Caco-2 (cell line): ENCODE measurements at regions not wholly inside any gene's neighbourhood (a gene's known extent, or its start where the extent isn't known, plus 50 kb on each side); places are given as distances from the start of the nearest gene placed in this dataset.

ENCODE experiments used
- BruUV-seq: library from RNA; stranded (reverse); fragments of 400-500 nt; replicated peaks from 2 replicates; lab custom pipeline; 2021; lab: Mats Ljungman, UMichigan
- CTCF ChIA-PET: fragments of 300-600 bp; sonication (Branson Sonifier 250); formaldehyde crosslinking; loops from one replicate; lab custom pipeline; 2022; ENCODE audit warnings: antibody characterized with exemption; lab: Charles Lee
- POLR2A ChIA-PET: fragments of 300-600 bp; sonication (Branson Sonifier 250); formaldehyde crosslinking; loops from one replicate; lab custom pipeline; 2022; ENCODE audit warnings: antibody characterized with exemption; lab: Charles Lee
- DNase-seq, 2 experiments: peaks; one replicate each; pipeline versions ENCODE4 v3.0.0 to v3.0.0-alpha.2; 2020 to 2022
- H3K27me3 ChIP-seq: replicated peaks from 2 replicates; pipeline ENCODE4 v1.6.0; 2011; ENCODE audit warnings: low read length; ENCODE audit not compliant: control insufficient read depth, insufficient read depth
- H3K36me3 ChIP-seq: 2 replicates; pipeline ENCODE4 v1.5.1; 2011; ENCODE audit warnings: low read length; ENCODE audit not compliant: control insufficient read depth, insufficient read depth
- H3K4me1 ChIP-seq: fragments of 250-450 bp; sonication (Bioruptor Pico); 2 replicates; pipeline ENCODE4 v1.5.1; 2020; ENCODE audit warnings: mild to moderate bottlenecking
- H3K4me3 ChIP-seq: 2 replicates; pipeline ENCODE4 v1.5.1; 2011; ENCODE audit warnings: low read depth, mild to moderate bottlenecking, control low read depth, low read length
- H3K9me3 ChIP-seq: fragments of 250-450 bp; sonication (Bioruptor Pico); 2 replicates; pipeline ENCODE4 v1.5.1; 2020; ENCODE audit warnings: mild to moderate bottlenecking, moderate library complexity
- H3K27ac Mint-ChIP-seq: one replicate; pipeline ENCODE4 v1.8.0; 2022; ENCODE audit warnings: mixed read lengths; ENCODE audit not compliant: unreplicated experiment
- H3K27me3 Mint-ChIP-seq: one replicate; pipeline ENCODE4 v1.8.0; 2022; ENCODE audit warnings: mixed read lengths; ENCODE audit not compliant: insufficient read depth, unreplicated experiment
- H3K36me3 Mint-ChIP-seq: one replicate; pipeline ENCODE4 v1.8.0; 2022; ENCODE audit warnings: mild to moderate bottlenecking, mixed read lengths; ENCODE audit not compliant: insufficient read depth, unreplicated experiment
- H3K4me1 Mint-ChIP-seq: one replicate; pipeline ENCODE4 v1.8.0; 2022; ENCODE audit warnings: low read depth, mixed read lengths; ENCODE audit not compliant: unreplicated experiment
- H3K4me3 Mint-ChIP-seq: one replicate; pipeline ENCODE4 v1.8.0; 2022; ENCODE audit warnings: mild to moderate bottlenecking, moderate library complexity, mixed read lengths; ENCODE audit not compliant: unreplicated experiment
- H3K9me3 Mint-ChIP-seq: one replicate; pipeline ENCODE4 v1.8.0; 2022; ENCODE audit warnings: mixed read lengths; ENCODE audit not compliant: unreplicated experiment
- CTCF ChIP-seq, 2 experiments: fragments of 200-600 bp in 1 of 2; IDR thresholded peaks; 1 replicate in 1 of 2; 2 replicates in 1 of 2; pipeline versions ENCODE4 v1.5.1 to v1.8.0; 2011 to 2022; ENCODE audit warnings: antibody characterized with exemption in 1 of 2, control low read depth in 1 of 2, inconsistent platforms in 1 of 2, low read depth in 1 of 2, low read length in 1 of 2, mild to moderate bottlenecking in 1 of 2, moderate library complexity in 1 of 2; ENCODE audit not compliant: insufficient read depth in 1 of 2, severe bottlenecking in 1 of 2, unreplicated experiment in 1 of 2
- intact Hi-C: fragments of 100-400 bp; cut with micrococcal nuclease; formaldehyde crosslinking; loops from one replicate; pipeline ENCODE4 v1.10.0; 2022; ENCODE audit not compliant: unreplicated experiment

GRCh38 chr4:182969651-182970279 is 52.6 kb upstream of the DCTD start:
- POLR2A ChIA-PET, result interaction anchor here (0.6 kb wide), 1 partner anchor 293 kb away, joined by 3 read pairs; no protein-coding TSS in a partner anchor
- Mint-ChIP-seq H3K36me3 (no peaks in the 10 kb centered on the region), H3K4me3 (no peak overlapping the region), H3K4me1 (no peaks in the 10 kb centered on the region), H3K9me3 (peaks cover 10% of the 10 kb centered on the region), H3K27me3 (peaks cover 20% of the 10 kb centered on the region), H3K27ac (no peak overlapping the region)
- H3K9me3 ChIP-seq, result no peaks in the 10 kb centered on the region
- no peak overlapping the region for H3K4me3 ChIP-seq
- no peaks in the 10 kb centered on the region for H3K4me1 ChIP-seq
- CTCF ChIA-PET, result no interaction called here
- no TSS peak for BruUV-seq
- intact Hi-C loops, result no loop called here
- TF ChIP-seq CTCF (IDR thresholded peaks at IDR 0.05; ENCODE audit: insufficient read depth in 1 of 2, low read depth in 1 of 2, low read length in 1 of 2, severe bottlenecking in 1 of 2, unreplicated experiment in 1 of 2), result no peak
- H3K36me3 ChIP-seq, result no peaks in the 10 kb centered on the region
- no peaks in the 10 kb centered on the region for H3K27me3 ChIP-seq
- no peak for DNase-seq

DNA sequence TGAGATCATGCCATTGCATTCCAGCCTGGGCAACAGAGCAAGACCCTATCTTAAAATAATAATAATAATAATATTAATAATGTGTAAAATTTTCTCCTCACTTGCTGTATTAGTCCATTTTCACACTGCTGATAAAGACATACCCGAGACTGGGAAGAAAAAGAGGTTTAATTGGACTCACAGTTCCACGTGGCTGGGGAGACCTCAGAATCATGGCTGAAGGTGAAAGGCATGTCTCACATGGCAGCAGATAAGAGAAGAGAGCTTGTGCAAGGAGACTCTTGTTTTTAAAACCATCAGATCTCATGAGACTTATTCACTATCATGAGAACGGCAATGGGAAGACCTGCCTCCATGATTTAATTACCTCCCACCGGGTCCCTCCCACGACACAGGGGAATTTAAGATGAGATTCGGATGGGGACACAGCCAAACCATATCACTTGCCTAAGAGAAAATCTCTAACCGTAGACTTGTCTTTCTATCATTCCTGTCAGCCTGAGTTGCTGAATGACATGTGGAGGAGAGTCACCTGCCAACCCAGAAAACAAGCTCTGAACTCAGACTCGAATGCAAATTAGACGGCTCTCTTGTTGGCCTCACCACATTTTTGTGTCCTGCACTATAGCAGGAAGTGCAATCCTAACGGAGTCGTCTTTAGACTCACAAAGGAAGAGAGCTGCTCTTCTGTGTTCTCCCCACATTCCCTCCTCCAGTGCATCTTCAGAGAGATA is 51.9 kb upstream of the DCTD start:
- Mint-ChIP-seq H3K4me1 (no peaks in the 10 kb centered on the region), H3K9me3 (peaks cover 10% of the 10 kb centered on the region), H3K27ac (no peak overlapping the region), H3K27me3 (peaks cover 21% of the 10 kb centered on the region), H3K36me3 (no peaks in the 10 kb centered on the region), H3K4me3 (no peak overlapping the region)
- TF ChIP-seq CTCF (IDR thresholded peaks at IDR 0.05; ENCODE audit: insufficient read depth in 1 of 2, low read depth in 1 of 2, low read length in 1 of 2, severe bottlenecking in 1 of 2, unreplicated experiment in 1 of 2), result no peak
- POLR2A ChIA-PET, result interaction anchor here (0.6 kb wide), 1 partner anchor 293 kb away, joined by 3 read pairs; no protein-coding TSS in a partner anchor
- no peak overlapping the region for H3K4me3 ChIP-seq
- no peak for DNase-seq
- H3K27me3 ChIP-seq, result no peaks in the 10 kb centered on the region
- CTCF ChIA-PET, result no interaction called here
- H3K4me1 ChIP-seq, result no peaks in the 10 kb centered on the region
- no TSS peak for BruUV-seq
- H3K9me3 ChIP-seq, result no peaks in the 10 kb centered on the region
- H3K36me3 ChIP-seq, result no peaks in the 10 kb centered on the region
- intact Hi-C loops, result no loop called here

GRCh38 chr4:182967403-182967802 is 50.2 kb upstream of the DCTD start:
- H3K36me3 Mint-ChIP-seq, result no peaks in the 10 kb centered on the region
- intact Hi-C loops, result no loop called here
- Histone ChIP-seq H3K27me3 (no peaks in the 10 kb centered on the region), H3K4me1 (no peaks in the 10 kb centered on the region), H3K4me3 (no peak overlapping the region), H3K9me3 (no peaks in the 10 kb centered on the region), H3K36me3 (no peaks in the 10 kb centered on the region)
- no peak overlapping the region for H3K27ac Mint-ChIP-seq
- peaks cover 22% of the 10 kb centered on the region for H3K27me3 Mint-ChIP-seq
- no TSS peak for BruUV-seq
- ChIA-PET POLR2A (no interaction called here), CTCF (no interaction called here)
- no peak for TF ChIP-seq CTCF (IDR thresholded peaks at IDR 0.05; ENCODE audit: insufficient read depth in 1 of 2, low read depth in 1 of 2, low read length in 1 of 2, severe bottlenecking in 1 of 2, unreplicated experiment in 1 of 2)
- peaks cover 10% of the 10 kb centered on the region for H3K9me3 Mint-ChIP-seq
- DNase-seq, result no peak
- H3K4me1 Mint-ChIP-seq, result no peaks in the 10 kb centered on the region
- no peak overlapping the region for H3K4me3 Mint-ChIP-seq
